Upper lobe of right lung (tissue), 1 donor: ENCODE measurements at regions not wholly inside any gene's neighbourhood (a gene's known extent, or its start where the extent isn't known, plus 50 kb on each side); places are given as distances from the start of the nearest gene placed in this dataset.

Source experiments
- ATAC-seq: fragments of 200-7000 bp; cut with Tn5 transposase; one replicate; pipeline ENCODE4 v1.9.1; 2020; ENCODE audit warnings: mild to moderate bottlenecking, moderate library complexity
- DNase-seq: peaks from one replicate; pipeline ENCODE4 v3.0.0-alpha.2; 2020
- H3K27ac ChIP-seq: fragments of 200-600 bp; one replicate; pipeline ENCODE4 v1.8.0; 2022
- H3K27me3 ChIP-seq: fragments of 200-600 bp; one replicate; pipeline ENCODE4 v1.8.0; 2022; ENCODE audit warnings: mild to moderate bottlenecking
- H3K36me3 ChIP-seq: fragments of 200-600 bp; one replicate; pipeline ENCODE4 v1.8.0; 2022
- H3K4me1 ChIP-seq: fragments of 200-600 bp; one replicate; pipeline ENCODE4 v1.8.0; 2022
- H3K4me3 ChIP-seq: fragments of 200-600 bp; one replicate; pipeline ENCODE4 v1.8.0; 2022; ENCODE audit warnings: mild to moderate bottlenecking
- H3K9me3 ChIP-seq: fragments of 200-600 bp; one replicate; pipeline ENCODE4 v1.8.0; 2022
- CTCF ChIP-seq: fragments of 200-600 bp; IDR thresholded peaks from one replicate; pipeline ENCODE4 v1.8.0; 2022; ENCODE audit warnings: antibody characterized with exemption
- intact Hi-C: fragments of 100-400 bp; cut with DNase I; formaldehyde crosslinking; loops from one replicate; pipeline ENCODE4 v1.11.0; 2022
- donor health status: DM: no; HTN: yes; CAD: no; lungs with severe emphysema.

- intact Hi-C loops = no loop called here
- TF ChIP-seq CTCF = no peak
- Histone ChIP-seq H3K27me3 (no peaks in the 10 kb centered on the region), H3K27ac (no peak overlapping the region), H3K4me1 (no peaks in the 10 kb centered on the region), H3K4me3 (no peak overlapping the region), H3K9me3 (no peaks in the 10 kb centered on the region), H3K36me3 (no peaks in the 10 kb centered on the region)
- no peak for DNase-seq
- no peak for ATAC-seq
Measured at GRCh38 chr2:183605440-183605839, 481.2 kb downstream of the NUP35 start.

GRCh38 chr2:183606022-183606717 lies 481.9 kb downstream of the NUP35 start:
- Histone ChIP-seq H3K27ac (no peak overlapping the region), H3K4me3 (no peak overlapping the region), H3K9me3 (no peaks in the 10 kb centered on the region), H3K36me3 (no peaks in the 10 kb centered on the region), H3K27me3 (no peaks in the 10 kb centered on the region), H3K4me1 (no peaks in the 10 kb centered on the region)
- intact Hi-C loops = no loop called here
- no peak for DNase-seq
- no peak for TF ChIP-seq CTCF
- ATAC-seq = no peak

GRCh38 chr2:183606718-183607085 lies 482.5 kb downstream of the NUP35 start:
- Histone ChIP-seq H3K36me3 (no peaks in the 10 kb centered on the region), H3K4me1 (no peaks in the 10 kb centered on the region), H3K9me3 (no peaks in the 10 kb centered on the region), H3K27me3 (no peaks in the 10 kb centered on the region), H3K4me3 (no peak overlapping the region), H3K27ac (no peak overlapping the region)
- intact Hi-C loops = no loop called here
- DNase-seq (no peak), ATAC-seq (no peak)
- no peak for TF ChIP-seq CTCF

- Histone ChIP-seq H3K9me3 (no peaks in the 10 kb centered on the region), H3K27ac (no peak overlapping the region), H3K4me3 (no peak overlapping the region), H3K27me3 (no peaks in the 10 kb centered on the region), H3K36me3 (no peaks in the 10 kb centered on the region), H3K4me1 (no peaks in the 10 kb centered on the region)
- intact Hi-C loops = no loop called here
- TF ChIP-seq CTCF = no peak
- DNase-seq (no peak), ATAC-seq (no peak)
Measured at GRCh38 chr2:183607995-183608394, 483.8 kb downstream of the NUP35 start.

GRCh38 chr2:183608747-183609146 lies 484.5 kb downstream of the NUP35 start:
- no peak overlapping the region for H3K4me3 ChIP-seq
- ATAC-seq (no peak), DNase-seq (no peak)
- no peaks in the 10 kb centered on the region for H3K4me1 ChIP-seq
- no peak for TF ChIP-seq CTCF
- no peaks in the 10 kb centered on the region for H3K27me3 ChIP-seq
- no peaks in the 10 kb centered on the region for H3K9me3 ChIP-seq
- no peak overlapping the region for H3K27ac ChIP-seq
- intact Hi-C loops = no loop called here
- H3K36me3 ChIP-seq = no peaks in the 10 kb centered on the region

GRCh38 chr2:183610724-183611123 lies 486.5 kb downstream of the NUP35 start:
- no peak overlapping the region for H3K4me3 ChIP-seq
- no peak for TF ChIP-seq CTCF
- no peaks in the 10 kb centered on the region for H3K27me3 ChIP-seq
- no peaks in the 10 kb centered on the region for H3K9me3 ChIP-seq
- intact Hi-C loops = no loop called here
- H3K27ac ChIP-seq = no peak overlapping the region
- DNase-seq (no peak), ATAC-seq (no peak)
- no peaks in the 10 kb centered on the region for H3K4me1 ChIP-seq
- no peaks in the 10 kb centered on the region for H3K36me3 ChIP-seq
